ENCODE measurements at regions not wholly inside any gene's neighbourhood (a gene's known extent, or its start where the extent isn't known, plus 50 kb on each side); places are given as distances from the start of the nearest gene placed in this dataset.

DNA sequence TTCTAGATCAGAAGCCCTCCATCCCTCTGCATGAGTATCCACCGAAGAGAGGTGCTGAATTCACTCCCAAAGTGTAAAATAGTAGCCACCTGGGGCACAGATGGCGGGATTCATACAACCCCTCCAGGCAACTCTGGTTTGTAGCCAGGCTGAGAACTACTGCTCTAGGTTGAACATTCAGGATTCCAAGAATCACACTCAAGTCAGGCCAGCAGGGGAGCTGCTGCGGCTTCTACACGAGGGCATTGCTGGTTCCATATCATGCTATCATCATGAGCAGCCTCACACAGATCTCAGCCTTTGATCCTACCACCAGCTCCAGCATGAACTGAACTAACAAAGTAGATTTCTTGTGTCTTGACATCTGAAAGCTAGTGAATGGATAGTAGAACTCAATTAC lies 367.9 kb downstream of the DIRAS2 start:
- no peak overlapping the region for H3K4me3 ChIP-seq (ENCODE audit: low read depth, low read length)
- H3K9me3 ChIP-seq (ENCODE audit: control insufficient read depth, insufficient read depth, low read length) = no peaks in the 10 kb centered on the region
- H3K27ac ChIP-seq (ENCODE audit: low read depth, low read length) = no peak overlapping the region
- H3K27me3 ChIP-seq (ENCODE audit: control insufficient read depth, insufficient read depth, low read length) = no peaks in the 10 kb centered on the region
- H3K36me3 ChIP-seq (ENCODE audit: control insufficient read depth, insufficient read depth, low read length) = no peaks in the 10 kb centered on the region
- H3K4me1 ChIP-seq (ENCODE audit: control insufficient read depth, insufficient read depth, low read length) = no peaks in the 10 kb centered on the region
- no peak overlapping the region for H3K9ac ChIP-seq (ENCODE audit: low read depth, low read length)

DNA sequence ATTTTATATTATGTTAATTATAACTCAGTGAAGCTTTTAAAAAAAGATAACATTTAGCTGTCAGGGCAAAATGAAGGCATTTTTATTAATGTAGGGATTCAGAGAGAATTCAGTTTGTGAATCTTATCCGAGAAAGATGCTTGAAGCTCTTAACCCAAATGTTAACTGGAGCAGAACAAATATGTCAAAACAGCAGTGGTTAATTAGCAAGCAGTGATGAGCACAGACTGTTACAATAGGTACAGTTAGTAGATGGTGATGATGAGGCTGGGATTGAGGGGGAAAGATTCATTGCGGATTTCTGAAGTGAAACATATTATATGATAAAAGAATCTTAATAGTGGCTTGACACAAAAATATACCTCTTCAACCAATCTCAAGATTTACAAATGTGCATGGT lies 356.7 kb downstream of the DIRAS2 start:
- no peak overlapping the region for H3K4me3 ChIP-seq (ENCODE audit: low read depth, low read length)
- H3K27ac ChIP-seq (ENCODE audit: low read depth, low read length) = no peak overlapping the region
- H3K9me3 ChIP-seq (ENCODE audit: control insufficient read depth, insufficient read depth, low read length) = no peaks in the 10 kb centered on the region
- no peaks in the 10 kb centered on the region for H3K27me3 ChIP-seq (ENCODE audit: control insufficient read depth, insufficient read depth, low read length)
- no peak overlapping the region for H3K9ac ChIP-seq (ENCODE audit: low read depth, low read length)
- no peaks in the 10 kb centered on the region for H3K36me3 ChIP-seq (ENCODE audit: control insufficient read depth, insufficient read depth, low read length)
- no peaks in the 10 kb centered on the region for H3K4me1 ChIP-seq (ENCODE audit: control insufficient read depth, insufficient read depth, low read length)

DNA sequence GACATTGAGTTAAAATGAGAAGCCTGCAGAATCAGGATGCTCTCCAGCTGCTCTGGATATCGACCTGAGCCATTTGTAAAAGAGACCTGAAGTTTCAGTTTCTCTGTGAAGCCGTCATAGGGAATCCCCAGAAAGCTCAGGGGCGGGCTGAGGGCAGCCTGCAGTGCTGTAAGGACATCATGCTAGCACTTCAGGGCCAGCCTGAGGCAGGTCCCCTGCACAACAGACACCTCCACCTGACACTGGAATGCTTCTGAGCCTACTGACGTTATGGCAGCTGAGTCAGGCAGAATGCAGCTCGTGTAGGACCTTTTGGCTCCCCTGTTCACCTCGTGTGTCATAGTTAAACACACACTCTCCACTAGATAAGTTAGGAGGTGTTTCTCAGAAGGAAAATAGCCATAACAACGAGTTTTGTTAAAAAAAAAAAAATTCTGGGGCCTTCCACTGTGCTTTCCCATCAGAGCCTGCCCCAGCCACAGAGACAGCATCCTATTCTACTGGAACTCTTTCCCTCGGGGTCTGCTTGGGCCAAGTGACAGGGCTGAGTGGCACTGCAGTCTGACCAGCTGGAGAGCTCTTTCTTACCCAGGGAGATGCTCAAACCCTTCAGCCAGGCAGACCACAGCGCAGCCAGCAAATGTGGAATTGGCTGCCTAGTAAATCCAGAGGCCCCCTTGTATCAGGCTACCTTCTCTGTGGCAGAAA lies 354.9 kb downstream of the DIRAS2 start:
- H3K27me3 ChIP-seq (ENCODE audit: control insufficient read depth, insufficient read depth, low read length) = no peaks in the 10 kb centered on the region
- H3K4me1 ChIP-seq (ENCODE audit: control insufficient read depth, insufficient read depth, low read length) = no peaks in the 10 kb centered on the region
- no peak overlapping the region for H3K27ac ChIP-seq (ENCODE audit: low read depth, low read length)
- no peak overlapping the region for H3K9ac ChIP-seq (ENCODE audit: low read depth, low read length)
- no peaks in the 10 kb centered on the region for H3K9me3 ChIP-seq (ENCODE audit: control insufficient read depth, insufficient read depth, low read length)
- H3K4me3 ChIP-seq (ENCODE audit: low read depth, low read length) = no peak overlapping the region
- H3K36me3 ChIP-seq (ENCODE audit: control insufficient read depth, insufficient read depth, low read length) = no peaks in the 10 kb centered on the region

DNA sequence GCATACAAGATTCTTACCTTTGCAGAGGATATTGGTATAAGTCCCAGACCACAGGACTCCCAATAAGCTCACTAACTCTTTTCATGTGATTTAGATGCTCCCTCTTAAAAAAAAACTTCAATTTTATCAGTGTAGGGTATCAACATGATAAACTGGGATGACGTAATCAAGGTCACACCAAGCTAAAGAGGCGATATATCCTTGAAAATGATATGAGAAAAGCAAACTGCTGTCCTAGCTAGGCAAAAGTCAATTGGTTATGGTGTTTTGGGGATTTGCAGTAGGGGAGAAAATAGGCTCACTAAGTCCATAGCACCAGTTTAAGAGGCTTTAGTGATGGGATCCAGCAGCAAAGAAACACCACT lies 354.4 kb downstream of the DIRAS2 start:
- no peak overlapping the region for H3K9ac ChIP-seq (ENCODE audit: low read depth, low read length)
- H3K4me1 ChIP-seq (ENCODE audit: control insufficient read depth, insufficient read depth, low read length) = no peaks in the 10 kb centered on the region
- H3K27ac ChIP-seq (ENCODE audit: low read depth, low read length) = no peak overlapping the region

DNA sequence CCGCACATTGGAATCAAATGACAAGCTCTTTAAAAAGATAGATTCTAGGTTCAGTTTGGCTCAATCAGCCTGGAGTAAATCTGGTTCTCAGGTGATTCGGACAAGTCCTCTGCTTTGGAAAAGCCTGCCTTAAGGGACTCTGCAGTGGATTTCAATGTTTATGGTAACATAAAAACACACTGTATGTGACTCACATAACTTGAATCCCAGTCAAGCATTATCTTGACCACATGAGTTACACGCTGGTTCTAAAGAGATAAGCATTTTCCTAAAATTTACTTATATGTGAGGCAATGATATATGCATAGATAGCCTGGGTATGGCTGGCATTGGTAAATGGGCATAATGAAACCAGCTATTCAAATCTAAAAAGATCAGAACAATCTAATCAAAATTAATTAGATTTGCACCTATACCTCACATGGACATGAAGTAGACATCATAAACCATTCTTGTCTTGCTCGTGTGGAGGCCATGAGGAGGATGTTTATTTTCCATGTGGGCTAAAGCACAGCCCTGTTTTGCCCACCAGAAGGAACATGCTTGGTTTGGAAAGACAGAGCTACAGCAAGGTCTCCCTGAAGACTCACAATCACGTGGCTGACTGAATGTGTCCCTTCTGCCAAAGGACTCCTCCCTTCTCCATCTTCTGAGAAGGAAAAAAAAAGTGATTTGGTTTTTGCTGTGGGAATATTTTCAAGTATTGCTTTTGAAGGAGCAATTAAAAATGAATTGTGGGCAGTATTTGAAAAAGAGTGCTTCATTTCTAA lies 351.7 kb downstream of the DIRAS2 start:
- Histone ChIP-seq H3K27me3 (ENCODE audit: control insufficient read depth, insufficient read depth, low read length) (no peaks in the 10 kb centered on the region), H3K9me3 (ENCODE audit: control insufficient read depth, insufficient read depth, low read length) (no peaks in the 10 kb centered on the region), H3K4me3 (ENCODE audit: low read depth, low read length) (no peak overlapping the region), H3K9ac (ENCODE audit: low read depth, low read length) (no peak overlapping the region), H3K4me1 (ENCODE audit: control insufficient read depth, insufficient read depth, low read length) (no peaks in the 10 kb centered on the region), H3K36me3 (ENCODE audit: control insufficient read depth, insufficient read depth, low read length) (no peaks in the 10 kb centered on the region), H3K27ac (ENCODE audit: low read depth, low read length) (no peak overlapping the region)

More for the DNA sequence above, 354.4 kb downstream of the DIRAS2 start:
- H3K4me3 ChIP-seq (ENCODE audit: low read depth, low read length) = no peak overlapping the region
- no peaks in the 10 kb centered on the region for H3K27me3 ChIP-seq (ENCODE audit: control insufficient read depth, insufficient read depth, low read length)
- H3K36me3 ChIP-seq (ENCODE audit: control insufficient read depth, insufficient read depth, low read length) = no peaks in the 10 kb centered on the region
- no peaks in the 10 kb centered on the region for H3K9me3 ChIP-seq (ENCODE audit: control insufficient read depth, insufficient read depth, low read length)

DNA sequence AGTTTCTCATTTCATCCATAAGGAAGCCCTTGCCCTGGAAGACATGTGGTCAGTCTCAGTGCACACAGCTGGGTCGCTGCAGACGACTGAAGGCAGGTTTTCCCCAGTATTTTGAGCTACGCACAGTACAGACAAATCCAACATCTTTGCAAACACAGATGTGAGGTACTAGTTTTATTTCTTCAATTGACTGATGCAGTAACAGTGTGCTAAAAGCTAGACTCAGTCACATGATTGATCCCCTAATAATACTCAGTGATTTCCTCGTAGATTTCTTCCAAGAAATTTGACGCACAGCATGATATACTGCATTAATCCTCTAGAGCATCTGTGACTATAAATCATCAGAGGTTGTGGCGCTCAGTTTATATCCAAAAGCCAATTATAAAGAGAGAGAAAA lies 346.1 kb downstream of the DIRAS2 start:
- no peak overlapping the region for H3K4me3 ChIP-seq (ENCODE audit: low read depth, low read length)

DNA sequence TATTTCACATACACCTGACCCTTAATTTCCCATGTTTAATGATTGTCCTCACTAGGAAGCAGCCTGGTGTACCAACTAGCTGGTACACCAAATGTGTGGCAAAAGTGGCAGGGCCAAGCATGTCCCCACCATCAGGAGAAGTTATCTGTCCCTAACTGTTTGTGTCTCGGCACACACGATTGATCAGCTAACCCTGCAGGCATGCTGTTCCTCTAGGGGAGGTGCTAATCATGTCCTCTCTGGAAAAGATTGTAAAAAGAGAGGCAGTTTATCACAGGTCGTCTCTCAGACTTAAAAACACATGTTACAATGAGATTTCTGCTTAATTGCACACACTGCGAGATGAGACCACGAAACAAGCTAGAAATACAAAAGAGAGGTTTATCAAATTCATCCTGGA lies 342.7 kb downstream of the DIRAS2 start:
- Histone ChIP-seq H3K27me3 (ENCODE audit: control insufficient read depth, insufficient read depth, low read length) (no peaks in the 10 kb centered on the region), H3K9ac (ENCODE audit: low read depth, low read length) (no peak overlapping the region), H3K9me3 (ENCODE audit: control insufficient read depth, insufficient read depth, low read length) (no peaks in the 10 kb centered on the region), H3K27ac (ENCODE audit: low read depth, low read length) (no peak overlapping the region), H3K36me3 (ENCODE audit: control insufficient read depth, insufficient read depth, low read length) (no peaks in the 10 kb centered on the region), H3K4me1 (ENCODE audit: control insufficient read depth, insufficient read depth, low read length) (no peaks in the 10 kb centered on the region), H3K4me3 (ENCODE audit: low read depth, low read length) (no peak overlapping the region)

More for the DNA sequence above, 346.1 kb downstream of the DIRAS2 start:
- no peak overlapping the region for H3K27ac ChIP-seq (ENCODE audit: low read depth, low read length)
- no peaks in the 10 kb centered on the region for H3K27me3 ChIP-seq (ENCODE audit: control insufficient read depth, insufficient read depth, low read length)
- H3K4me1 ChIP-seq (ENCODE audit: control insufficient read depth, insufficient read depth, low read length) = no peaks in the 10 kb centered on the region
- H3K36me3 ChIP-seq (ENCODE audit: control insufficient read depth, insufficient read depth, low read length) = no peaks in the 10 kb centered on the region
- H3K9me3 ChIP-seq (ENCODE audit: control insufficient read depth, insufficient read depth, low read length) = no peaks in the 10 kb centered on the region
- no peak overlapping the region for H3K9ac ChIP-seq (ENCODE audit: low read depth, low read length)

DNA sequence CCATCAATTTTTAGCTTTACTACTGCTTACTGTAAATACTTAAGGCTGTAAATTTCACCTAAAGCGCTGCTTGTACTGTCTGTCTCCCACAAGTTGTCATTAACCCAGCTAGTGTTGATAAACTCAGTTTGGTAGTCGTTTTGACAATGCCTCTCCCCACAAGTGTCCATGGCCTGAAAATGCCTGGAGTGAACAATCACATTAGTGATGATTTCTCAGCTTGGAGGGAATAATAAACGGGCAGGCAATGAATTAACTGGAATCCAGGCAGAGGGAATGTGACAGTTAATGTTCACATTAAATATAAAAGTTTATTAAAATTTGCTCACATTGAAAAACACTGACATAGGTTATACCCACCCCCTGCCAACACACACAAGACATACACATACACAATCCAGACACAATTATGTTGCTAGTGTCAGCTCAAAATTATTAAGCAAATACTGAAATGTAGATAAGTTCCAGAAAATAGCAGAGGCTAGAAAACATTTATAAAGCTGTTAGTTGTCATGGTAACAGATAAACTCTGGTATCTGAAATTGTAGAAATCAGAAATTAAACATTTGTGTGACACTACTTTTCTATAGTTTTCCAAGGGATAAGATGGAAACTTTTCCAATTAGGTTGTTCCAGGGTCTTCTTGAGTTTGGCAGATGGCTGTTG lies 341.9 kb downstream of the DIRAS2 start:
- Histone ChIP-seq H3K9ac (ENCODE audit: low read depth, low read length) (no peak overlapping the region), H3K9me3 (ENCODE audit: control insufficient read depth, insufficient read depth, low read length) (no peaks in the 10 kb centered on the region), H3K4me1 (ENCODE audit: control insufficient read depth, insufficient read depth, low read length) (no peaks in the 10 kb centered on the region), H3K27ac (ENCODE audit: low read depth, low read length) (no peak overlapping the region), H3K4me3 (ENCODE audit: low read depth, low read length) (no peak overlapping the region), H3K27me3 (ENCODE audit: control insufficient read depth, insufficient read depth, low read length) (no peaks in the 10 kb centered on the region), H3K36me3 (ENCODE audit: control insufficient read depth, insufficient read depth, low read length) (no peaks in the 10 kb centered on the region)

DNA sequence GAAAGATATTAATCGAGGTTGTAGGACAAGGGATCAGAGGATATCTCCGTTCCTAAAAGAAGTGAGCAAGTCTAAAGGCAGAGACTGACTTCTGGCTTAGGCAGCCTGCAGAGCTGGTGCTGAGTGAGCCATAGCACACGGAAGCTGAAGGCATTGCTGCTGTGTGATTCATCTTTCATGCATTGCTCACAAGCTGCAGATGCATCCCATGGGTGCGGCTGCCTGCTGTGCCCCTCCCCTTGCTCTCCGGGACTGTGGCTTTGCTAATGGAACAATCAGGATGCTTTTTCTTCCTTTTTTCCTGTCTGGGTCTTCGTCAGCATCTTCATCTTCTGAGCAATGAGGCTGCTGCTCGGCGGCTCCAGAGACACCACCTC lies 341.4 kb downstream of the DIRAS2 start:
- Histone ChIP-seq H3K9me3 (ENCODE audit: control insufficient read depth, insufficient read depth, low read length) (no peaks in the 10 kb centered on the region), H3K4me1 (ENCODE audit: control insufficient read depth, insufficient read depth, low read length) (no peaks in the 10 kb centered on the region), H3K9ac (ENCODE audit: low read depth, low read length) (no peak overlapping the region), H3K27me3 (ENCODE audit: control insufficient read depth, insufficient read depth, low read length) (no peaks in the 10 kb centered on the region), H3K27ac (ENCODE audit: low read depth, low read length) (no peak overlapping the region), H3K36me3 (ENCODE audit: control insufficient read depth, insufficient read depth, low read length) (no peaks in the 10 kb centered on the region), H3K4me3 (ENCODE audit: low read depth, low read length) (no peak overlapping the region)

DNA sequence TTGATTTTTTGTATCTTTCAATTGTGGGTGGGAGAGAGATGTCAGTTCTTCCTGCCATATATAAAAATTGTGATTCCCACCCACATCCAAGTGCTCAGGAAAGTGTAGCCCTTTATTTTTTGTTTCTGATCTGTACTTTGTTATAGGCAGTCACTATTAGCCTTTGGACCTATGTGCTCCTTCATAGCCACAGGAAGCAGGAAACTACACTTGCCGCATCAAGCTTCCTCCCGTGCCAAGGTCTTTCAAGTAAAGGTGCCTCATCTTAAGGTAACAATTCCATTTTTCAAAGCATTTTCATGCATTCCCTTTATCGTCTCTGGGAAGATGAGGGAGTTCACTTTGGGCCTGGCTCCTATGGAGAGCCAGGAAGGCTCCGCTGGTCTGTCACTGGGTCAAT lies 339.0 kb downstream of the DIRAS2 start:
- H3K27me3 ChIP-seq (ENCODE audit: control insufficient read depth, insufficient read depth, low read length) = no peaks in the 10 kb centered on the region
- no peak overlapping the region for H3K27ac ChIP-seq (ENCODE audit: low read depth, low read length)
- H3K4me3 ChIP-seq (ENCODE audit: low read depth, low read length) = no peak overlapping the region
- H3K9ac ChIP-seq (ENCODE audit: low read depth, low read length) = no peak overlapping the region
- H3K9me3 ChIP-seq (ENCODE audit: control insufficient read depth, insufficient read depth, low read length) = no peaks in the 10 kb centered on the region
- no peaks in the 10 kb centered on the region for H3K36me3 ChIP-seq (ENCODE audit: control insufficient read depth, insufficient read depth, low read length)
- no peaks in the 10 kb centered on the region for H3K4me1 ChIP-seq (ENCODE audit: control insufficient read depth, insufficient read depth, low read length)

DNA sequence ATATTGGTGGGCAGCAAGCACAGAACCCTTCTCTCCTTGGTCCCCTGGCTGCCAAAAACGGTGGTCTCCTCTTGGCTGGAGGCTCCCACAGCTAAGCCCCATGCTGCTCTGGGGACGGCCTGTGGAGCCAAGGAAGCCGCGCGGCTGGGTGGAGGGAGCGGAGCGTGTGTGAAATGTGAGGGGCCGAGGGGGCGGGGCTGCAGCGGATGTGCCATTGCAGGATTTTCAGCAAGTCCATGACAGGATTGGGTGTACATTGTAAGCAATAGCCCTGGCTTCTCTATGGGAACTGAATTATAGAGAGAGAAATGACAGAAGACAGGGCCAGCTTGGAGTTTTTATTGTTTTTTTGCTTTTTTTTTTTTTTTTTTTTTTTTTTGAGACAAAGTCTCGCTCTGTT lies 336.5 kb downstream of the DIRAS2 start:
- H3K4me1 ChIP-seq (ENCODE audit: control insufficient read depth, insufficient read depth, low read length) = no peaks in the 10 kb centered on the region
- H3K9ac ChIP-seq (ENCODE audit: low read depth, low read length) = no peak overlapping the region
- H3K9me3 ChIP-seq (ENCODE audit: control insufficient read depth, insufficient read depth, low read length) = no peaks in the 10 kb centered on the region
- H3K27me3 ChIP-seq (ENCODE audit: control insufficient read depth, insufficient read depth, low read length) = no peaks in the 10 kb centered on the region
- H3K27ac ChIP-seq (ENCODE audit: low read depth, low read length) = no peak overlapping the region
- H3K36me3 ChIP-seq (ENCODE audit: control insufficient read depth, insufficient read depth, low read length) = no peaks in the 10 kb centered on the region
- H3K4me3 ChIP-seq (ENCODE audit: low read depth, low read length) = no peak overlapping the region
